ENCODE measurements at regions not wholly inside any gene's neighbourhood (a gene's known extent, or its start where the extent isn't known, plus 50 kb on each side); places are given as distances from the start of the nearest gene placed in this dataset.

GRCh38 chr9:102770704-102771103 lies 224.4 kb upstream of the CYLC2 start:
- ChIA-PET POLR2A (ENCODE audit: partially characterized antibody) (no interaction called here), CTCF (ENCODE audit: partially characterized antibody) (no interaction called here)
- Histone ChIP-seq H3K23me2 (ENCODE audit: low read depth, low read length) (no peaks in the 10 kb centered on the region), H3K79me1 (ENCODE audit: low read depth, low read length) (no peaks in the 10 kb centered on the region), H3K14ac (ENCODE audit: insufficient read length) (no peak overlapping the region), H3K27me3 (replicated peaks in 1 of 4; ENCODE audit: control insufficient read depth in 3 of 4, extremely low read depth in 1 of 4, insufficient read depth in 3 of 4, low read length in 3 of 4) (no peaks in the 10 kb centered on the region), H3K79me2 (ENCODE audit: control insufficient read depth in 1 of 2, insufficient read depth in 2 of 2, low read length in 2 of 2) (no peaks in the 10 kb centered on the region), H2BK5ac (ENCODE audit: low read depth, low read length) (no peak overlapping the region), H3K9ac (replicated peaks in 1 of 4; ENCODE audit: extremely low read depth in 1 of 4, low read depth in 3 of 4, low read length in 3 of 4) (no peak overlapping the region), H2AK5ac (ENCODE audit: low read depth, low read length) (no peak overlapping the region), H3K18ac (ENCODE audit: extremely low read depth, low read length) (no peak overlapping the region), H3K36me3 (ENCODE audit: control insufficient read depth in 2 of 4, insufficient read depth in 4 of 4, low read length in 3 of 4) (no peaks in the 10 kb centered on the region), H3K27ac (ENCODE audit: low read depth, low read length) (no peak overlapping the region), H3K9me3 (ENCODE audit: insufficient read depth in 2 of 2, low read depth in 1 of 2, low read length in 1 of 2) (no peaks in the 10 kb centered on the region), H4K20me1 (replicated peaks in 1 of 2; ENCODE audit: control insufficient read depth in 1 of 2, insufficient read depth in 2 of 2, low read length in 2 of 2) (no peaks in the 10 kb centered on the region), H2BK20ac (ENCODE audit: low read length) (no peak overlapping the region), H3K23ac (ENCODE audit: insufficient read length) (no peak overlapping the region), H2BK12ac (ENCODE audit: low read depth, low read length) (no peak overlapping the region), H2BK15ac (ENCODE audit: low read length) (no peak overlapping the region), H2BK120ac (replicated peaks; ENCODE audit: low read depth, low read length) (no peak overlapping the region), H2AFZ (ENCODE audit: low read length) (no peak overlapping the region), H4K8ac (ENCODE audit: extremely low read depth, insufficient read depth, low read length) (no peak overlapping the region), H4K91ac (replicated peaks; ENCODE audit: insufficient read length, low read length) (no peak overlapping the region), H3K4ac (replicated peaks; ENCODE audit: insufficient read length, low read depth, low read length) (no peak overlapping the region), H3K4me1 (replicated peaks in 1 of 4; ENCODE audit: control insufficient read depth in 3 of 4, insufficient read depth in 4 of 4, low read length in 3 of 4) (no peaks in the 10 kb centered on the region), H3K4me3 (ENCODE audit: extremely low read depth in 1 of 4, insufficient read depth in 2 of 4, low read depth in 3 of 4, low read length in 4 of 4) (no peak overlapping the region), H3K56ac (replicated peaks; ENCODE audit: insufficient read length, low read depth, low read length) (no peak overlapping the region), H3K4me2 (ENCODE audit: insufficient read depth in 1 of 2, low read depth in 2 of 2, low read length in 2 of 2) (no peak overlapping the region), H4K5ac (ENCODE audit: insufficient read length, low read depth, low read length) (no peak overlapping the region)
- no peak for FAIRE-seq
- 96% methylated on average over 3 of the region's 3 CpGs; no CpG with 5 or more reads in 1 of the 2 experiments for WGBS, 2 experiments (ENCODE audit: extremely low coverage in 1 of 2, insufficient coverage in 1 of 2, insufficient read length in 1 of 2, insufficient replicate concordance in 2 of 2, low coverage in 1 of 2, low lambda C conversion rate in 2 of 2, missing lambda C conversion rate in 1 of 2)
- no peak for DNase-seq (ENCODE audit: low read depth in 1 of 2, low spot score in 2 of 2)
- TF ChIP-seq ATF2 (IDR thresholded peaks at IDR 0.05; ENCODE audit: low read length) (no peak), SIRT6 (IDR thresholded peaks at IDR 0.05; ENCODE audit: low read length) (no peak), HDAC2 (IDR thresholded peaks at IDR 0.05; ENCODE audit: borderline replicate concordance in 1 of 2, low read depth in 2 of 2, low read length in 2 of 2) (no peak), BRCA1 (IDR thresholded peaks at IDR 0.05; ENCODE audit: low read depth, low read length) (no peak), TAF1 (IDR thresholded peaks at IDR 0.05; ENCODE audit: low read depth, low read length) (no peak), SP4 (IDR thresholded peaks at IDR 0.05; ENCODE audit: low read length) (no peak), CBX8 (IDR thresholded peaks at IDR 0.05; ENCODE audit: borderline replicate concordance, low read depth, low read length) (no peak), POU5F1 (IDR thresholded peaks at IDR 0.05; ENCODE audit: low read depth, low read length) (no peak), CTBP2 (IDR thresholded peaks at IDR 0.05; ENCODE audit: borderline replicate concordance, insufficient read depth, insufficient read length, low read length) (no peak)

Data from H1 (cell line).